SU-DHL-6 (cell line): ENCODE measurements at regions not wholly inside any gene's neighbourhood (a gene's known extent, or its start where the extent isn't known, plus 50 kb on each side); places are given as distances from the start of the nearest gene placed in this dataset.

Experiments used
- H2AFZ ChIP-seq: fragments of 200-600 bp; sonication (generic); 2 replicates; pipeline ENCODE4 v1.6.1; 2014; ENCODE audit warnings: low read depth, mild to moderate bottlenecking, moderate library complexity, mixed read lengths, antibody characterized with exemption, low read length; ENCODE audit not compliant: severe bottlenecking
- H3F3A ChIP-seq: fragments of 200-600 bp; shearing (Covaris generic); 2 replicates; pipeline ENCODE4 v1.6.0; 2016; ENCODE audit warnings: antibody characterized with exemption, mild to moderate bottlenecking; ENCODE audit not compliant: insufficient read depth
- H3K27ac ChIP-seq: fragments of 200-600 bp; sonication (generic); 2 replicates; pipeline ENCODE4 v1.5.1; 2016; ENCODE audit warnings: low read depth, mild to moderate bottlenecking, low read length, moderate library complexity, mixed read lengths
- H3K27me3 ChIP-seq: fragments of 200-600 bp; sonication (generic), shearing (Covaris generic); 2 replicates; pipeline ENCODE4 v1.6.0; 2014; ENCODE audit warnings: mild to moderate bottlenecking, low read length
- H3K36me3 ChIP-seq: fragments of 200-600 bp; sonication (generic); 2 replicates; pipeline ENCODE4 v1.6.1; 2014; ENCODE audit warnings: mild to moderate bottlenecking, low read length, mixed read lengths
- H3K4me2 ChIP-seq: fragments of 300-600, 200-600 bp; shearing (Covaris generic), sonication (generic); 2 replicates; pipeline ENCODE4 v1.6.0; 2014; ENCODE audit warnings: low read length, low read depth, mild to moderate bottlenecking; ENCODE audit not compliant: poor library complexity, severe bottlenecking
- H3K4me3 ChIP-seq: fragments of 200-600 bp; sonication (generic); 2 replicates; pipeline ENCODE4 v1.5.1; 2014; ENCODE audit warnings: antibody characterized with exemption, low read length, mild to moderate bottlenecking, mixed read lengths; ENCODE audit not compliant: insufficient read depth, poor library complexity, severe bottlenecking
- H3K79me2 ChIP-seq: fragments of 200-600 bp; sonication (generic); 2 replicates; pipeline ENCODE4 v1.6.1; 2014; ENCODE audit warnings: mild to moderate bottlenecking, low read length, moderate library complexity; ENCODE audit not compliant: insufficient read depth
- H3K9ac ChIP-seq: fragments of 200-600 bp; sonication (generic); 2 replicates; pipeline ENCODE4 v1.7.0; 2014; ENCODE audit warnings: mild to moderate bottlenecking, low read length
- H3K9me2 ChIP-seq: fragments of 200-600 bp; sonication (generic); replicated peaks from 2 replicates; pipeline ENCODE4 v1.6.1; 2014; ENCODE audit warnings: low read length; ENCODE audit not compliant: insufficient read depth
- H3K9me3 ChIP-seq: fragments of 200-600 bp; sonication (generic); 2 replicates; pipeline ENCODE4 v1.6.1; 2014; ENCODE audit warnings: low read length, mixed read lengths; ENCODE audit not compliant: insufficient read depth
- H4K20me1 ChIP-seq: fragments of 200-600 bp; sonication (generic); 2 replicates; pipeline ENCODE4 v1.6.1; 2014; ENCODE audit warnings: low read depth, mild to moderate bottlenecking, antibody characterized with exemption, low read length, moderate library complexity, mixed read lengths
- CTCF ChIP-seq: fragments of 200-600 bp; sonication (generic); IDR thresholded peaks from one replicate; pipeline ENCODE4 v1.5.1; 2017; ENCODE audit warnings: antibody characterized with exemption, mild to moderate bottlenecking, low read length, moderate library complexity; ENCODE audit not compliant: insufficient read depth, poor library complexity, severe bottlenecking
- EZH2phosphoT487 ChIP-seq: fragments of 200-600 bp; sonication (generic), shearing (Covaris generic); conservative IDR thresholded peaks from 2 replicates; pipeline ENCODE4 v1.6.1; 2018; ENCODE audit warnings: mild to moderate bottlenecking, antibody characterized with exemption, low read length, moderate library complexity, mixed read lengths

- no peak overlapping the region for H3K27ac ChIP-seq
- no peaks in the 10 kb centered on the region for H3K9me3 ChIP-seq
- H3K4me2 ChIP-seq = no peak overlapping the region
- H3K79me2 ChIP-seq = no peaks in the 10 kb centered on the region
- TF ChIP-seq CTCF (no peak), EZH2phosphoT487 (no peak)
- no peak overlapping the region for H2AFZ ChIP-seq
- no peak overlapping the region for H3K4me3 ChIP-seq
- no peaks in the 10 kb centered on the region for H3F3A ChIP-seq
- H3K9ac ChIP-seq = no peak overlapping the region
- H4K20me1 ChIP-seq = no peaks in the 10 kb centered on the region
- H3K9me2 ChIP-seq = no peaks in the 10 kb centered on the region
- H3K27me3 ChIP-seq = no peaks in the 10 kb centered on the region
- H3K36me3 ChIP-seq = no peaks in the 10 kb centered on the region
Measured at GRCh38 chr9:28332648-28333047, 759.4 kb upstream of the C9orf72 start.

DNA sequence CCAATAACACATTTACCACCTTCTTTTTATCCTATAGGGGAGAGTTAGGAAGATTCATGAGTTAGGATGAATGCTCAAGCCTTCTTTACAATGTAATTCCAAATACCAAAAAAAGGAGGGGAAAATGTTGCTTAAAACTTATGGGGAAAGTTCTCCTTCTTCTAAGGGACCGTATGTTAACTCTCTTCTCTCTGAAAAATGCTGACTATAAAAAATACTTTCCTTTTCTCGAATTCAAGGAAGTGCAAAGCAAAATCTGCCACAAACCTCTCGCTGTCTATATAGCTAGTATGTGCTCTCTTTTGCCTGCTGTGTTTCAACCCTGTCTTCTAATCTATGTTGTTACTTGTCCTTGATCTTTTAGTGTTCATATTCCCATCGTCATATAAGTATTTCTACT lies 768.6 kb upstream of the C9orf72 start:
- H3K79me2 ChIP-seq = no peaks in the 10 kb centered on the region
- no peak overlapping the region for H2AFZ ChIP-seq
- no peak for TF ChIP-seq EZH2phosphoT487
- no peak for TF ChIP-seq CTCF
- no peaks in the 10 kb centered on the region for H3F3A ChIP-seq
- H3K36me3 ChIP-seq = no peaks in the 10 kb centered on the region
- no peak overlapping the region for H3K9ac ChIP-seq
- H3K27me3 ChIP-seq = no peaks in the 10 kb centered on the region
- H3K27ac ChIP-seq = no peak overlapping the region
- no peaks in the 10 kb centered on the region for H3K9me3 ChIP-seq
- H4K20me1 ChIP-seq = no peaks in the 10 kb centered on the region
- H3K4me2 ChIP-seq = no peak overlapping the region
- H3K9me2 ChIP-seq = no peaks in the 10 kb centered on the region
- H3K4me3 ChIP-seq = no peak overlapping the region

- Histone ChIP-seq H3K9me2 (no peaks in the 10 kb centered on the region), H3K9me3 (no peaks in the 10 kb centered on the region), H3K4me3 (no peak overlapping the region), H3K27me3 (no peaks in the 10 kb centered on the region), H3K9ac (no peak overlapping the region), H3K27ac (no peak overlapping the region), H4K20me1 (no peaks in the 10 kb centered on the region), H2AFZ (no peak overlapping the region), H3K36me3 (no peaks in the 10 kb centered on the region), H3F3A (no peaks in the 10 kb centered on the region), H3K79me2 (no peaks in the 10 kb centered on the region), H3K4me2 (no peak overlapping the region)
- TF ChIP-seq EZH2phosphoT487 (no peak), CTCF (no peak)
Measured at GRCh38 chr9:28342815-28343338, 769.6 kb upstream of the C9orf72 start.
